GM12892 (cell line): ENCODE measurements at regions not wholly inside any gene's neighbourhood (a gene's known extent, or its start where the extent isn't known, plus 50 kb on each side); places are given as distances from the start of the nearest gene placed in this dataset.

Source experiments
- POLR2A ChIP-seq: IDR thresholded peaks from 2 replicates; pipeline ENCODE4 v1.6.1; 2011; ENCODE audit warnings: low read depth, low read length, control low read depth
- POLR2AphosphoS5 ChIP-seq: IDR thresholded peaks from 2 replicates; pipeline ENCODE4 v1.6.1; 2011; ENCODE audit warnings: low read depth, low read length, control low read depth

DNA sequence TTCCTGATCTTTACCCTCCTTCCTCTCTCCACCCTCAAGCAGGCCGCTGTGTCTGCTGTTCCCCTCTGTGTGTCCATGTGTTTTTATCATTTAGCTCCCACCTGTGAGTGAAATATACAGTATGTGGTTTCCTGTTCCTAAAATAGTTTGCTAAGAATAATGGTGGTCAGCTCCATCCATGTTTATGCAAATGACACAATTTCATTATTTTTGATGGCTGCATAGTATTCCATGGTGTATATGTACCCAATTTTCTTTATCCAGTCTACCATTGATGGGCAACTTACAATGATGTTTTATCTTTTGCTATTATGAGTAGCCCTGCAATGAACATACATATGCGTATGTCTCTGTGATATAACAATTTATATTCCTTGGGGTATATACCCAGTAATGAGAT lies 133.4 kb upstream of the RGS18 start:
- TF ChIP-seq POLR2A = no peak
- TF ChIP-seq POLR2AphosphoS5 = no peak
